ENCODE measurements at regions not wholly inside any gene's neighbourhood (a gene's known extent, or its start where the extent isn't known, plus 50 kb on each side); places are given as distances from the start of the nearest gene placed in this dataset.
"Not testable (repeated sequence)": the region's sequence is repeated elsewhere in the genome, so short reads cannot be mapped to it uniquely, and the experiment has no call there.

DNA sequence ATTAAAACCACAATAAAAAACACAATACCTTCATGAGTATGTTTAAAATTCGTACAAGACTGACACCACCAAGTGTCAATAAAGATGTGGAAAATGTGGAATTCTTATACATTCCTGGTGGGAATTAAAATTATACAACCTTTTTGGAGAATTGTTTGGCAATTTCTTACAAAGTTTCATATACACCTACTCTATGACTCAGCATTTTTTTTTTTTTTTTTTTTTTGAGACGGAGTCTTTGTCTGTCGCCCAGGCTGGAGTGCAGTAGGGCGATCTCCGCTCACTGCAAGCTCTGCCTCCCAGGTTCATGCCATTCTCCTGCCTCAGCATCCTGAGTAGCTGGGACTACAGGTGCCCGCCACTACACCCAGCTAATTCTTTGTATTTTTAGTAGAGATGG, 212.5 kb upstream of the PIEZO2 start:
- TF ChIP-seq, protein P1, sequence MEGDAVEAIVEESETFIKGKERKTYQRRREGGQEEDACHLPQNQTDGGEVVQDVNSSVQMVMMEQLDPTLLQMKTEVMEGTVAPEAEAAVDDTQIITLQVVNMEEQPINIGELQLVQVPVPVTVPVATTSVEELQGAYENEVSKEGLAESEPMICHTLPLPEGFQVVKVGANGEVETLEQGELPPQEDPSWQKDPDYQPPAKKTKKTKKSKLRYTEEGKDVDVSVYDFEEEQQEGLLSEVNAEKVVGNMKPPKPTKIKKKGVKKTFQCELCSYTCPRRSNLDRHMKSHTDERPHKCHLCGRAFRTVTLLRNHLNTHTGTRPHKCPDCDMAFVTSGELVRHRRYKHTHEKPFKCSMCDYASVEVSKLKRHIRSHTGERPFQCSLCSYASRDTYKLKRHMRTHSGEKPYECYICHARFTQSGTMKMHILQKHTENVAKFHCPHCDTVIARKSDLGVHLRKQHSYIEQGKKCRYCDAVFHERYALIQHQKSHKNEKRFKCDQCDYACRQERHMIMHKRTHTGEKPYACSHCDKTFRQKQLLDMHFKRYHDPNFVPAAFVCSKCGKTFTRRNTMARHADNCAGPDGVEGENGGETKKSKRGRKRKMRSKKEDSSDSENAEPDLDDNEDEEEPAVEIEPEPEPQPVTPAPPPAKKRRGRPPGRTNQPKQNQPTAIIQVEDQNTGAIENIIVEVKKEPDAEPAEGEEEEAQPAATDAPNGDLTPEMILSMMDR (IDR thresholded peaks at IDR 0.05), result not testable (repeated sequence)
- not testable (repeated sequence) for TF ChIP-seq EP300, POLR2A (IDR thresholded peaks at IDR 0.05)
